GM12873 (cell line): ENCODE measurements at regions not wholly inside any gene's neighbourhood (a gene's known extent, or its start where the extent isn't known, plus 50 kb on each side); places are given as distances from the start of the nearest gene placed in this dataset.

ENCODE experiments used
- CTCF ChIP-seq: IDR thresholded peaks from 2 replicates; pipeline ENCODE4 v1.5.1; 2012; ENCODE audit warnings: low read depth, mild to moderate bottlenecking, moderate library complexity, low read length, control low read depth; ENCODE audit not compliant: insufficient read depth; ENCODE audit errors: missing control alignments

GRCh38 chr12:105832021-105832420, 306.7 kb downstream of the NUAK1 start:
- TF ChIP-seq CTCF = no peak

- no peak for TF ChIP-seq CTCF
Measured at GRCh38 chr12:105832806-105833205, 305.9 kb downstream of the NUAK1 start.

GRCh38 chr12:105834496-105834895, 304.3 kb downstream of the NUAK1 start:
- no peak for TF ChIP-seq CTCF

- TF ChIP-seq CTCF = no peak
Measured at GRCh38 chr12:105835580-105836241, 303.0 kb downstream of the NUAK1 start.

GRCh38 chr12:105836242-105836622, 302.5 kb downstream of the NUAK1 start:
- TF ChIP-seq CTCF = no peak

- TF ChIP-seq CTCF = no peak
Measured at GRCh38 chr12:105839629-105840127, 299.1 kb downstream of the NUAK1 start.

GRCh38 chr12:105840384-105840783, 298.4 kb downstream of the NUAK1 start:
- no peak for TF ChIP-seq CTCF
